Activated naive CD8-positive, alpha-beta T cell (primary cell): ENCODE measurements at regions not wholly inside any gene's neighbourhood (a gene's known extent, or its start where the extent isn't known, plus 50 kb on each side); places are given as distances from the start of the nearest gene placed in this dataset.
"Not testable (repeated sequence)": the region's sequence is repeated elsewhere in the genome, so short reads cannot be mapped to it uniquely, and the experiment has no call there.

Source experiments
- H3K27ac Mint-ChIP-seq: one replicate; pipeline ENCODE4 v1.8.0; 2021; ENCODE audit warnings: mixed read lengths
- H3K27me3 Mint-ChIP-seq: one replicate; pipeline ENCODE4 v1.8.0; 2021; ENCODE audit warnings: mixed read lengths
- H3K36me3 Mint-ChIP-seq: one replicate; pipeline ENCODE4 v1.8.0; 2021; ENCODE audit warnings: mixed read lengths
- H3K4me1 Mint-ChIP-seq: one replicate; pipeline ENCODE4 v1.8.0; 2021; ENCODE audit warnings: low read depth, mixed read lengths
- H3K4me3 Mint-ChIP-seq: one replicate; pipeline ENCODE4 v1.8.0; 2021; ENCODE audit warnings: mild to moderate bottlenecking, mixed read lengths
- H3K9me3 Mint-ChIP-seq: one replicate; pipeline ENCODE4 v1.8.0; 2021; ENCODE audit warnings: low read depth, mixed read lengths

GRCh38 chr1:30444401-30444800 is 279.0 kb downstream of the MATN1 start:
- Mint-ChIP-seq H3K4me1 (no peaks in the 10 kb centered on the region), H3K9me3 (no peaks in the 10 kb centered on the region), H3K36me3 (no peaks in the 10 kb centered on the region), H3K4me3 (no peak overlapping the region), H3K27ac (no peak overlapping the region), H3K27me3 (peaks cover 4% of the 10 kb centered on the region)

- not testable (repeated sequence) for H3K27ac Mint-ChIP-seq, H3K4me3 Mint-ChIP-seq, H3K9me3 Mint-ChIP-seq, H3K4me1 Mint-ChIP-seq, H3K36me3 Mint-ChIP-seq
- H3K27me3 Mint-ChIP-seq: peaks cover 10% of the 10 kb centered on the region
These were observed 285.1 kb downstream of the MATN1 start for GRCh38 chr1:30438274-30438673.

- Mint-ChIP-seq H3K9me3 (no peaks in the 10 kb centered on the region), H3K4me3 (no peak overlapping the region), H3K36me3 (no peaks in the 10 kb centered on the region), H3K4me1 (no peaks in the 10 kb centered on the region), H3K27me3 (peaks cover 19% of the 10 kb centered on the region), H3K27ac (no peak overlapping the region)
These were observed 286.3 kb downstream of the MATN1 start for GRCh38 chr1:30437059-30437576.

GRCh38 chr1:30427545-30427944 is 295.8 kb downstream of the MATN1 start:
- no peaks in the 10 kb centered on the region for H3K4me1 Mint-ChIP-seq
- peaks cover 2% of the 10 kb centered on the region for H3K36me3 Mint-ChIP-seq
- H3K9me3 Mint-ChIP-seq: peaks cover 29% of the 10 kb centered on the region
- peaks cover 42% of the 10 kb centered on the region for H3K27me3 Mint-ChIP-seq
- H3K4me3 Mint-ChIP-seq: no peak overlapping the region
- H3K27ac Mint-ChIP-seq: no peak overlapping the region

- Mint-ChIP-seq H3K9me3 (peaks cover 28% of the 10 kb centered on the region), H3K27ac (no peak overlapping the region), H3K4me3 (no peak overlapping the region), H3K4me1 (no peaks in the 10 kb centered on the region), H3K36me3 (peaks cover 2% of the 10 kb centered on the region), H3K27me3 (peaks cover 32% of the 10 kb centered on the region)
These were observed 298.3 kb downstream of the MATN1 start for GRCh38 chr1:30425046-30425445.

- Mint-ChIP-seq H3K27me3 (peaks cover 21% of the 10 kb centered on the region), H3K27ac (no peak overlapping the region), H3K36me3 (peaks cover 2% of the 10 kb centered on the region), H3K9me3 (peaks cover 15% of the 10 kb centered on the region), H3K4me3 (no peak overlapping the region), H3K4me1 (no peaks in the 10 kb centered on the region)
These were observed 299.8 kb downstream of the MATN1 start for GRCh38 chr1:30423570-30423969.

- peaks cover 17% of the 10 kb centered on the region for H3K27me3 Mint-ChIP-seq
- H3K4me1 Mint-ChIP-seq: no peaks in the 10 kb centered on the region
- H3K27ac Mint-ChIP-seq: no peak overlapping the region
- no peak overlapping the region for H3K4me3 Mint-ChIP-seq
- H3K9me3 Mint-ChIP-seq: peaks cover 2% of the 10 kb centered on the region
- H3K36me3 Mint-ChIP-seq: peaks cover 2% of the 10 kb centered on the region
These were observed 301.1 kb downstream of the MATN1 start for GRCh38 chr1:30422251-30422650.

- Mint-ChIP-seq H3K4me1 (no peaks in the 10 kb centered on the region), H3K4me3 (no peak overlapping the region), H3K27ac (no peak overlapping the region), H3K27me3 (peaks cover 9% of the 10 kb centered on the region), H3K36me3 (no peaks in the 10 kb centered on the region), H3K9me3 (no peaks in the 10 kb centered on the region)
These were observed 302.8 kb downstream of the MATN1 start for GRCh38 chr1:30420519-30421050.

- no peak overlapping the region for H3K4me3 Mint-ChIP-seq
- H3K27ac Mint-ChIP-seq: no peak overlapping the region
- H3K9me3 Mint-ChIP-seq: no peaks in the 10 kb centered on the region
- no peaks in the 10 kb centered on the region for H3K36me3 Mint-ChIP-seq
- H3K4me1 Mint-ChIP-seq: no peaks in the 10 kb centered on the region
- peaks cover 6% of the 10 kb centered on the region for H3K27me3 Mint-ChIP-seq
These were observed 303.6 kb downstream of the MATN1 start for GRCh38 chr1:30419831-30420230.

GRCh38 chr1:30418939-30419720 is 304.3 kb downstream of the MATN1 start:
- H3K4me3 Mint-ChIP-seq: no peak overlapping the region
- H3K27ac Mint-ChIP-seq: no peak overlapping the region
- H3K27me3 Mint-ChIP-seq: peaks cover 4% of the 10 kb centered on the region
- no peaks in the 10 kb centered on the region for H3K36me3 Mint-ChIP-seq
- no peaks in the 10 kb centered on the region for H3K4me1 Mint-ChIP-seq
- H3K9me3 Mint-ChIP-seq: no peaks in the 10 kb centered on the region

- no peaks in the 10 kb centered on the region for H3K36me3 Mint-ChIP-seq
- no peaks in the 10 kb centered on the region for H3K4me1 Mint-ChIP-seq
- H3K27me3 Mint-ChIP-seq: peaks cover 3% of the 10 kb centered on the region
- H3K9me3 Mint-ChIP-seq: no peaks in the 10 kb centered on the region
- H3K27ac Mint-ChIP-seq: no peak overlapping the region
- no peak overlapping the region for H3K4me3 Mint-ChIP-seq
These were observed 305.1 kb downstream of the MATN1 start for GRCh38 chr1:30418061-30418938.

GRCh38 chr1:30417701-30418046 is 305.7 kb downstream of the MATN1 start:
- Mint-ChIP-seq H3K27ac (no peak overlapping the region), H3K27me3 (peaks cover 1% of the 10 kb centered on the region), H3K4me1 (no peaks in the 10 kb centered on the region), H3K36me3 (no peaks in the 10 kb centered on the region), H3K9me3 (no peaks in the 10 kb centered on the region), H3K4me3 (no peak overlapping the region)

- no peak overlapping the region for H3K27ac Mint-ChIP-seq
- no peak overlapping the region for H3K4me3 Mint-ChIP-seq
- no peaks in the 10 kb centered on the region for H3K36me3 Mint-ChIP-seq
- no peaks in the 10 kb centered on the region for H3K4me1 Mint-ChIP-seq
- H3K27me3 Mint-ChIP-seq: peaks cover 1% of the 10 kb centered on the region
- H3K9me3 Mint-ChIP-seq: no peaks in the 10 kb centered on the region
These were observed 306.2 kb downstream of the MATN1 start for GRCh38 chr1:30417001-30417700.

- Mint-ChIP-seq H3K4me1 (no peaks in the 10 kb centered on the region), H3K4me3 (no peak overlapping the region), H3K27me3 (peaks cover 4% of the 10 kb centered on the region)
These were observed 307.1 kb downstream of the MATN1 start for GRCh38 chr1:30416221-30416820.

More at GRCh38 chr1:30416221-30416820, 307.1 kb downstream of the MATN1 start:
- Mint-ChIP-seq H3K36me3 (no peaks in the 10 kb centered on the region), H3K27ac (no peak overlapping the region), H3K9me3 (no peaks in the 10 kb centered on the region)
